NAMALWA (cell line): ENCODE measurements at regions not wholly inside any gene's neighbourhood (a gene's known extent, or its start where the extent isn't known, plus 50 kb on each side); places are given as distances from the start of the nearest gene placed in this dataset.
A peak's percentile ranks its signal among the peaks of the same experiment; 100 is the strongest.
"Not testable (repeated sequence)": the region's sequence is repeated elsewhere in the genome, so short reads cannot be mapped to it uniquely, and the experiment has no call there.

ENCODE experiments used
- DNase-seq: peaks from one replicate; pipeline ENCODE4 v3.0.0-alpha.2; 2015; ENCODE audit warnings: low spot score

- DNase-seq = not testable (repeated sequence)
Observed at GRCh38 chr10:78096486-78096885, 62.8 kb downstream of the RPS24 start.

- DNase-seq = not testable (repeated sequence)
Observed at GRCh38 chr10:78102593-78102992, 68.9 kb downstream of the RPS24 start.

- DNase-seq = no peak
Observed at GRCh38 chr10:78109210-78109609, 75.5 kb downstream of the RPS24 start.

GRCh38 chr10:78115135-78115853 is 81.6 kb downstream of the RPS24 start:
- DNase-seq = no peak

GRCh38 chr10:78116361-78116760 is 82.7 kb downstream of the RPS24 start:
- DNase-seq = no peak

GRCh38 chr10:78118591-78118990 is 84.9 kb downstream of the RPS24 start:
- no peak for DNase-seq

GRCh38 chr10:78121801-78122200 is 88.1 kb downstream of the RPS24 start:
- no peak for DNase-seq

- no peak for DNase-seq
Observed at GRCh38 chr10:78124167-78124566, 90.5 kb downstream of the RPS24 start.

- no peak for DNase-seq
Observed at GRCh38 chr10:78129211-78129610, 95.5 kb downstream of the RPS24 start.

GRCh38 chr10:78130966-78131710 is 97.5 kb downstream of the RPS24 start:
- DNase-seq = no peak

- DNase-seq = no peak
Observed at GRCh38 chr10:78134773-78135306, 101.2 kb downstream of the RPS24 start.

- no peak for DNase-seq
Observed at GRCh38 chr10:78137147-78137546, 103.5 kb downstream of the RPS24 start.

GRCh38 chr10:78139341-78139740 is 105.7 kb downstream of the RPS24 start:
- no peak for DNase-seq

- no peak for DNase-seq
Observed at GRCh38 chr10:78140066-78140630, 106.5 kb downstream of the RPS24 start.

- no peak for DNase-seq
Observed at GRCh38 chr10:78143576-78143975, 109.9 kb downstream of the RPS24 start.

- no peak for DNase-seq
Observed at GRCh38 chr10:78146200-78146599, 112.5 kb downstream of the RPS24 start.

- no peak for DNase-seq
Observed at GRCh38 chr10:78147202-78147601, 113.5 kb downstream of the RPS24 start.

GRCh38 chr10:78148216-78148960 is 114.7 kb downstream of the RPS24 start:
- no peak for DNase-seq

GRCh38 chr10:78148961-78149612 is 115.4 kb downstream of the RPS24 start:
- DNase-seq = no peak

GRCh38 chr10:78150756-78151155 is 117.1 kb downstream of the RPS24 start:
- no peak for DNase-seq

GRCh38 chr10:78155722-78156121 is 122.1 kb downstream of the RPS24 start:
- peak; percentile 3 for DNase-seq

- no peak for DNase-seq
Observed at GRCh38 chr10:78160591-78160990, 126.9 kb downstream of the RPS24 start.
